ENCODE measurements at regions not wholly inside any gene's neighbourhood (a gene's known extent, or its start where the extent isn't known, plus 50 kb on each side); places are given as distances from the start of the nearest gene placed in this dataset.

- TF ChIP-seq ATF3 (IDR thresholded peaks at IDR 0.05; ENCODE audit: borderline replicate concordance, extremely low read depth, low read depth, low read length): no peak
- TF ChIP-seq ZBTB4 (CRISPR knock-in tag; IDR thresholded peaks at IDR 0.05): no peak
- no peak for TF ChIP-seq ZBTB33 (IDR thresholded peaks at IDR 0.05)
- no peak for TF ChIP-seq TAF1 (IDR thresholded peaks at IDR 0.05; ENCODE audit: borderline replicate concordance, low read depth, low read length)
- no peak for TF ChIP-seq GABPA (IDR thresholded peaks at IDR 0.05; ENCODE audit: low read depth)
These were observed 286.2 kb downstream of the NDFIP2 start (continued) for GRCh38 chr13:79767126-79767525.

GRCh38 chr13:79765331-79765730, 284.4 kb downstream of the NDFIP2 start:
- H3K27ac ChIP-seq (ENCODE audit: control insufficient read depth, insufficient read depth): no peak overlapping the region
- intact Hi-C loops (cut with micrococcal nuclease; ENCODE audit: unreplicated experiment): no loop called here
- TF ChIP-seq GATAD2B (conservative IDR thresholded peaks at IDR 0.05; ENCODE audit: low read depth) (no peak), BHLHE40 (IDR thresholded peaks at IDR 0.05; ENCODE audit: borderline replicate concordance in 1 of 2, low read depth in 2 of 2, low read length in 1 of 2) (no peak), NFXL1 (IDR thresholded peaks at IDR 0.05; ENCODE audit: borderline replicate concordance) (no peak), JUND (IDR thresholded peaks at IDR 0.05; ENCODE audit: low read depth, low read length) (no peak), POLR2AphosphoS2 (IDR thresholded peaks at IDR 0.05; ENCODE audit: low read depth, low read length) (no peak), NR2F1 (conservative IDR thresholded peaks at IDR 0.05) (no peak), FOXK2 (IDR thresholded peaks at IDR 0.05) (no peak), POU2F2 (IDR thresholded peaks at IDR 0.05; ENCODE audit: borderline replicate concordance, low read depth, low read length) (no peak), STAT3 (IDR thresholded peaks at IDR 0.05; ENCODE audit: low read depth, low read length) (no peak), MEF2A (IDR thresholded peaks at IDR 0.05; ENCODE audit: insufficient read depth, low read depth, low read length) (no peak), BCLAF1 (IDR thresholded peaks at IDR 0.05) (no peak)

More at GRCh38 chr13:79765331-79765730, 284.4 kb downstream of the NDFIP2 start:
- ATAC-seq (no peak), FAIRE-seq (no peak), DNase-seq (ENCODE audit: low read depth, low spot score) (no peak)
- no peaks in the 10 kb centered on the region for H3K27me3 ChIP-seq (replicated peaks in 1 of 2; ENCODE audit: control insufficient read depth in 2 of 2, insufficient read depth in 2 of 2, low read length in 1 of 2)
- no peaks in the 10 kb centered on the region for H3K4me1 ChIP-seq (ENCODE audit: control insufficient read depth, insufficient read depth, low read length)
- in situ Hi-C loops (cut with MboI): no loop called here
- no peaks in the 10 kb centered on the region for H3K9me3 ChIP-seq (replicated peaks; ENCODE audit: control insufficient read depth, insufficient read depth, low read length)
- H4K20me1 ChIP-seq (ENCODE audit: control insufficient read depth, insufficient read depth): no peaks in the 10 kb centered on the region
- no peak overlapping the region for H3K4me2 ChIP-seq (ENCODE audit: control insufficient read depth, insufficient read depth)
- H3K36me3 ChIP-seq (ENCODE audit: control insufficient read depth in 2 of 2, insufficient read depth in 2 of 2, low read length in 1 of 2): no peaks in the 10 kb centered on the region
- ChIA-PET SMC1A (ENCODE audit: uncharacterized antibody, unreplicated experiment) (interaction anchor here (0.9 kb wide), 1 partner anchor 41 kb away, joined by 3 read pairs; no protein-coding TSS in a partner anchor), RAD21 (ENCODE audit: unreplicated experiment) (no interaction called here), POLR2A (no interaction called here), CTCF (interaction anchor here (0.6 to 1.5 kb wide), 3 partner anchors 11 to 145 kb away, joined by 3 read pairs; no protein-coding TSS in a partner anchor)
- H2AFZ ChIP-seq (ENCODE audit: control insufficient read depth, low read depth, low read length): no peak overlapping the region
- H3K79me2 ChIP-seq (ENCODE audit: control insufficient read depth, insufficient read depth, low read length): no peaks in the 10 kb centered on the region
- no peak overlapping the region for H3K4me3 ChIP-seq
- H3K9ac ChIP-seq (ENCODE audit: control insufficient read depth, insufficient read depth, low read length): no peak overlapping the region
- no TSS peak for BruUV-seq (replicated peaks)

Measured in GM12878 (cell line).